ENCODE measurements at regions not wholly inside any gene's neighbourhood (a gene's known extent, or its start where the extent isn't known, plus 50 kb on each side); places are given as distances from the start of the nearest gene placed in this dataset.

DNA sequence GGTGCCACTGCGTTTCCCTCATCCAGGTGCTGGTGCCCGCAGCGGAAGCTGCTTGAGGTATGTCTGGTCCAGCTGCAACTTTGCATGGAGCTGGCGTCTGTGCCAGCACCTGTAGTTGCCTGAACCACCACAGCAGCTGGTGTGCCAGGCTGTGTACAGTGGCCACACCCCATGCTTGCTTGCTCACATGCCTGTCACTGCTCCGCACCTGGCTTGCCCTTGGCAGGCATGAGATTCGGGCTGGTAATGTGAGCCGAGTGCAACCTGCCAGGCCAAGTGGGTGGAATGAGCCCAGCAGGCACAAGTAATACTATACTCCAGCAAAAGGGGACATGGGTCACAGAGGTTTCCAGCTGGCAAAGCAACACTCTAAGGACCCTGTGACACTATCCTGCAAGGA is 1123.3 kb upstream of the ACVR2A start:
- POLR2A ChIA-PET = no interaction called here
- TF ChIP-seq RAD21 (IDR thresholded peaks at IDR 0.05; ENCODE audit: low read depth) (no peak), POLR2AphosphoS5 (IDR thresholded peaks at IDR 0.05; ENCODE audit: low read depth, low read length) (no peak), CBX3 (IDR thresholded peaks at IDR 0.05; ENCODE audit: low read depth) (no peak), FOSL1 (IDR thresholded peaks at IDR 0.05; ENCODE audit: low read depth) (no peak)
- TF ChIP-seq, protein P1, sequence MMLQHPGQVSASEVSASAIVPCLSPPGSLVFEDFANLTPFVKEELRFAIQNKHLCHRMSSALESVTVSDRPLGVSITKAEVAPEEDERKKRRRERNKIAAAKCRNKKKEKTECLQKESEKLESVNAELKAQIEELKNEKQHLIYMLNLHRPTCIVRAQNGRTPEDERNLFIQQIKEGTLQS (IDR thresholded peaks at IDR 0.05) = no peak
- RAD21 ChIA-PET (ENCODE audit: low non-redundant PET in 1 of 2, low total read pairs in 2 of 2, uncharacterized antibody in 2 of 2, unreplicated experiment in 2 of 2) = no interaction called here
- H3K4me1 ChIP-seq (ENCODE audit: control insufficient read depth in 1 of 2, insufficient read depth in 2 of 2, low read length in 2 of 2) = no peaks in the 10 kb centered on the region
- H3K4me2 ChIP-seq (ENCODE audit: low read length) = no peak overlapping the region
- DNase-seq (ENCODE audit: low read depth, low spot score) (no peak), ATAC-seq (no peak)
- H3K36me3 ChIP-seq (ENCODE audit: control insufficient read depth in 1 of 2, insufficient read depth in 2 of 2, low read length in 2 of 2) = no peaks in the 10 kb centered on the region
- no peaks in the 10 kb centered on the region; the same call in 1 of the 2 replicates for H3K9me2 ChIP-seq (ENCODE audit: insufficient read depth)
- no peaks in the 10 kb centered on the region for H3K79me2 ChIP-seq (ENCODE audit: insufficient read depth, low read length)
- peaks cover 0 to 3% of the 10 kb centered on the region in 2 experiments; a peak in 1 of 4 replicates for H3K9me3 ChIP-seq (ENCODE audit: control insufficient read depth in 1 of 2, insufficient read depth in 1 of 2, low read depth in 1 of 2, low read length in 2 of 2)
- intact Hi-C loops (cut with micrococcal nuclease) = no loop called here
- no TSS peak for BruUV-seq (replicated peaks)
- H3K27me3 ChIP-seq (ENCODE audit: insufficient read depth, low read length) = no peaks in the 10 kb centered on the region
- CTCF ChIA-PET = no interaction called here
- no peak overlapping the region for H2AFZ ChIP-seq (ENCODE audit: low read depth, low read length, poor library complexity, severe bottlenecking)
- no peak overlapping the region for H3K9ac ChIP-seq (ENCODE audit: low read length)
- H3K4me3 ChIP-seq (replicated peaks in 1 of 2; ENCODE audit: low read depth in 1 of 2, low read length in 2 of 2) = no peak overlapping the region
- H4K20me1 ChIP-seq (ENCODE audit: insufficient read depth) = no peaks in the 10 kb centered on the region
- no peak overlapping the region for H3K27ac ChIP-seq (ENCODE audit: low read depth, low read length)

DNA sequence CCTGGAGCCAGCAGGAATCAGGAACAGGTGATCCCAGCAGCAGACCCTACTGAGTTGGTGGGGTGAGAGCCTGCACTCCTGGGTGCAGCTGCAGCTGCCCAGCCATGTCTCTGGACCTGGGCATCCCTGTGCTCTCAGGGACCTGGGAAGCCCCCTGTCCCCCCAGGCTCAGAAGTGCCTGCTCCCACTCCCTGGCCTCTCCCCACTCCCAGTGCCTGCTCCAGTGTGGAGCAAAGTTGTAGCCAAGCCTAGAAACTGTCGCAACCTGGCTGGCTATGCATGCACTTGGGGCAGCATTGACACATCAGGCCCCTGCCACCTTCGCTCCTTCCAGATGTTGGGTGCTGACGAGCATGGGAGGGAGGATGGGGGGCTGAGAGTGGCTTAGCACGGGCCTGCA is 1124.7 kb upstream of the ACVR2A start:
- ATAC-seq = no peak
- TF ChIP-seq, protein P2, sequence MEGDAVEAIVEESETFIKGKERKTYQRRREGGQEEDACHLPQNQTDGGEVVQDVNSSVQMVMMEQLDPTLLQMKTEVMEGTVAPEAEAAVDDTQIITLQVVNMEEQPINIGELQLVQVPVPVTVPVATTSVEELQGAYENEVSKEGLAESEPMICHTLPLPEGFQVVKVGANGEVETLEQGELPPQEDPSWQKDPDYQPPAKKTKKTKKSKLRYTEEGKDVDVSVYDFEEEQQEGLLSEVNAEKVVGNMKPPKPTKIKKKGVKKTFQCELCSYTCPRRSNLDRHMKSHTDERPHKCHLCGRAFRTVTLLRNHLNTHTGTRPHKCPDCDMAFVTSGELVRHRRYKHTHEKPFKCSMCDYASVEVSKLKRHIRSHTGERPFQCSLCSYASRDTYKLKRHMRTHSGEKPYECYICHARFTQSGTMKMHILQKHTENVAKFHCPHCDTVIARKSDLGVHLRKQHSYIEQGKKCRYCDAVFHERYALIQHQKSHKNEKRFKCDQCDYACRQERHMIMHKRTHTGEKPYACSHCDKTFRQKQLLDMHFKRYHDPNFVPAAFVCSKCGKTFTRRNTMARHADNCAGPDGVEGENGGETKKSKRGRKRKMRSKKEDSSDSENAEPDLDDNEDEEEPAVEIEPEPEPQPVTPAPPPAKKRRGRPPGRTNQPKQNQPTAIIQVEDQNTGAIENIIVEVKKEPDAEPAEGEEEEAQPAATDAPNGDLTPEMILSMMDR (IDR thresholded peaks at IDR 0.05 in 2 of 3, conservative IDR thresholded peaks at IDR 0.05 in 1 of 3; ENCODE audit: borderline replicate concordance in 1 of 3, insufficient read depth in 1 of 3, low read depth in 2 of 3, low read length in 2 of 3) = no peak
- no peak for TF ChIP-seq SP1 (IDR thresholded peaks at IDR 0.05; ENCODE audit: low read depth)
- no peak for TF ChIP-seq POLR2AphosphoS5 (IDR thresholded peaks at IDR 0.05; ENCODE audit: low read depth, low read length)
- TF ChIP-seq RAD21 (IDR thresholded peaks at IDR 0.05; ENCODE audit: low read depth) = no peak
- TF ChIP-seq JUND (IDR thresholded peaks at IDR 0.05) = no peak
- TF ChIP-seq EGR1 (IDR thresholded peaks at IDR 0.05; ENCODE audit: low read depth) = no peak
- no peak for TF ChIP-seq YY1 (IDR thresholded peaks at IDR 0.05; ENCODE audit: extremely low read depth, insufficient replicate concordance, low read depth, low read length)
- TF ChIP-seq CEBPB (IDR thresholded peaks at IDR 0.05; ENCODE audit: low read depth) = no peak
- no peak for TF ChIP-seq EZH2phosphoT487 (IDR thresholded peaks at IDR 0.05; ENCODE audit: borderline replicate concordance)
- TF ChIP-seq, protein P1 (IDR thresholded peaks at IDR 0.05) = no peak
- no peak for TF ChIP-seq SIN3A (IDR thresholded peaks at IDR 0.05; ENCODE audit: low read depth)
- no peak for TF ChIP-seq FOSL1 (IDR thresholded peaks at IDR 0.05; ENCODE audit: low read depth)
- TF ChIP-seq, protein P3, sequence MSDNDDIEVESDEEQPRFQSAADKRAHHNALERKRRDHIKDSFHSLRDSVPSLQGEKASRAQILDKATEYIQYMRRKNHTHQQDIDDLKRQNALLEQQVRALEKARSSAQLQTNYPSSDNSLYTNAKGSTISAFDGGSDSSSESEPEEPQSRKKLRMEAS (IDR thresholded peaks at IDR 0.05) = no peak
- H3K9ac ChIP-seq (ENCODE audit: low read length) = no peak overlapping the region
- no peak overlapping the region for H2AFZ ChIP-seq (ENCODE audit: low read depth, low read length, poor library complexity, severe bottlenecking)
- H3K4me1 ChIP-seq (ENCODE audit: control insufficient read depth in 1 of 2, insufficient read depth in 2 of 2, low read length in 2 of 2) = no peaks in the 10 kb centered on the region
- no peaks in the 10 kb centered on the region for H4K20me1 ChIP-seq (ENCODE audit: insufficient read depth)
- intact Hi-C loops (cut with micrococcal nuclease) = no loop called here
- H3K4me3 ChIP-seq (replicated peaks in 1 of 2; ENCODE audit: low read depth in 1 of 2, low read length in 2 of 2) = no peak overlapping the region
- H3K9me2 ChIP-seq (ENCODE audit: insufficient read depth) = no peaks in the 10 kb centered on the region; the same call in 1 of the 2 replicates
- ChIA-PET CTCF (no interaction called here), POLR2A (no interaction called here), RAD21 (ENCODE audit: low non-redundant PET in 1 of 2, low total read pairs in 2 of 2, uncharacterized antibody in 2 of 2, unreplicated experiment in 2 of 2) (no interaction called here)
- no peaks in the 10 kb centered on the region for H3K27me3 ChIP-seq (ENCODE audit: insufficient read depth, low read length)
- no peak for DNase-seq (ENCODE audit: low read depth, low spot score)
- no TSS peak for BruUV-seq (replicated peaks)
- H3K4me2 ChIP-seq (ENCODE audit: low read length) = no peak overlapping the region
- H3K9me3 ChIP-seq (ENCODE audit: control insufficient read depth in 1 of 2, insufficient read depth in 1 of 2, low read depth in 1 of 2, low read length in 2 of 2) = peaks cover 0 to 3% of the 10 kb centered on the region in 2 experiments; a peak in 1 of 4 replicates
- H3K79me2 ChIP-seq (ENCODE audit: insufficient read depth, low read length) = no peaks in the 10 kb centered on the region
- no peaks in the 10 kb centered on the region for H3K36me3 ChIP-seq (ENCODE audit: control insufficient read depth in 1 of 2, insufficient read depth in 2 of 2, low read length in 2 of 2)
- H3K27ac ChIP-seq (ENCODE audit: low read depth, low read length) = no peak overlapping the region
